ENCODE measurements at regions not wholly inside any gene's neighbourhood (a gene's known extent, or its start where the extent isn't known, plus 50 kb on each side); places are given as distances from the start of the nearest gene placed in this dataset.

DNA sequence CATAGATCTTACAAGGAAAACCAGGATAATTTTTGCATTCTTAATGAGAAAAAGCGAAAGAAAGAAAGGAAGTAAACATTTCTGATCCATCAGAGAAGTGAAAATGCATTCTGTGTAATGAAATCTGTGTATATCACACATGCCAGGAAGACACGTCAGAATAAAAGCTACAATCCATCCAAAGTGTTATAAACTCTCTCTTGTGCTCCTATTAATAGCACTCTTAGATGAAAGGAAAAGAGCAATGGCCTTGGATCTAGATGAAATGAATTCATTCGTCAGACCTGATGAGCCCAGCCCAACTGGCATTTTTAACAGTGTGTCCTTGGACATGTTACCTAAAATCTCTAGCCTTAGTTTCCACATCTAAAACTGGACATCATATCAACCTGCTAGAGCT is 885.5 kb downstream of the CDH11 start:
- TF ChIP-seq, protein P1, sequence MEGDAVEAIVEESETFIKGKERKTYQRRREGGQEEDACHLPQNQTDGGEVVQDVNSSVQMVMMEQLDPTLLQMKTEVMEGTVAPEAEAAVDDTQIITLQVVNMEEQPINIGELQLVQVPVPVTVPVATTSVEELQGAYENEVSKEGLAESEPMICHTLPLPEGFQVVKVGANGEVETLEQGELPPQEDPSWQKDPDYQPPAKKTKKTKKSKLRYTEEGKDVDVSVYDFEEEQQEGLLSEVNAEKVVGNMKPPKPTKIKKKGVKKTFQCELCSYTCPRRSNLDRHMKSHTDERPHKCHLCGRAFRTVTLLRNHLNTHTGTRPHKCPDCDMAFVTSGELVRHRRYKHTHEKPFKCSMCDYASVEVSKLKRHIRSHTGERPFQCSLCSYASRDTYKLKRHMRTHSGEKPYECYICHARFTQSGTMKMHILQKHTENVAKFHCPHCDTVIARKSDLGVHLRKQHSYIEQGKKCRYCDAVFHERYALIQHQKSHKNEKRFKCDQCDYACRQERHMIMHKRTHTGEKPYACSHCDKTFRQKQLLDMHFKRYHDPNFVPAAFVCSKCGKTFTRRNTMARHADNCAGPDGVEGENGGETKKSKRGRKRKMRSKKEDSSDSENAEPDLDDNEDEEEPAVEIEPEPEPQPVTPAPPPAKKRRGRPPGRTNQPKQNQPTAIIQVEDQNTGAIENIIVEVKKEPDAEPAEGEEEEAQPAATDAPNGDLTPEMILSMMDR (IDR thresholded peaks at IDR 0.05): no peak
- no peak for TF ChIP-seq POLR2A (IDR thresholded peaks at IDR 0.05)
